Effector memory CD8-positive, alpha-beta T cell (primary cell): ENCODE measurements at regions not wholly inside any gene's neighbourhood (a gene's known extent, or its start where the extent isn't known, plus 50 kb on each side); places are given as distances from the start of the nearest gene placed in this dataset.

Experiments
- ATAC-seq: fragments of 150-1000 bp; cut with Tn5 transposase; replicated peaks from 2 replicates; pipeline ENCODE4 v1.10.0; 2021; ENCODE audit warnings: mild to moderate bottlenecking, moderate library complexity
- DNase-seq, 3 experiments: peaks; one replicate each; pipeline ENCODE4 v3.0.0; 2021
- H3K27ac Mint-ChIP-seq, 2 donors: one replicate each; pipeline ENCODE4 v1.8.0; 2022; ENCODE audit warnings: mild to moderate bottlenecking in 2 of 2, mixed read lengths in 2 of 2, moderate library complexity in 2 of 2
- H3K27me3 Mint-ChIP-seq, 2 donors: one replicate each; pipeline ENCODE4 v1.8.0; 2022; ENCODE audit warnings: mixed read lengths in 2 of 2
- H3K36me3 Mint-ChIP-seq: one replicate; pipeline ENCODE4 v1.8.0; 2022; ENCODE audit warnings: mild to moderate bottlenecking, moderate library complexity, mixed read lengths; ENCODE audit not compliant: insufficient read depth
- H3K4me1 Mint-ChIP-seq, 2 donors: one replicate each; pipeline ENCODE4 v1.8.0; 2022; ENCODE audit warnings: low read depth in 2 of 2, mixed read lengths in 2 of 2
- H3K4me3 Mint-ChIP-seq, 2 donors: one replicate each; pipeline ENCODE4 v1.8.0; 2022; ENCODE audit warnings: mild to moderate bottlenecking in 2 of 2, mixed read lengths in 2 of 2, moderate library complexity in 2 of 2
- H3K9me3 Mint-ChIP-seq, 2 donors: one replicate each; pipeline ENCODE4 v1.8.0; 2022; ENCODE audit warnings: mixed read lengths in 2 of 2

DNA sequence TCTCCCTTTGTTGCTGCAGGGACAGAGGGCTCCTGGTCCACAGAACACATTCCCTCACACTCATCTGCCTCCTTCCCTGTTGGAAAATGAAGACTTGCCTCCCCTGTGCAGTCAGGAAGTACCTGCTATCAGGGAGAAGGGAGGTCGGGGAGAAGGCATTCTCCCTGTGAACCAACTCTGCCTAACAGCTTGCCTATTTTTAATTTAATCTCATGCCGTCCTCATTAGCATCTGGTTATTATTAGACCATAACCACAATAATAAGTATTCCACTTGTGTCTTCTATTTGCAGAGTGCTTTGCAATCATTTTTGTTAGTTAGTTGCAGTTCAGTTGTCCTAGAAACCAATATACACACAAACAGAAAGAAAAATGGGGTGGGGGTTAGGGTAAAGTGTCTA is 232.6 kb upstream of the SKOR2 start:
- H3K36me3 Mint-ChIP-seq, result no peaks in the 10 kb centered on the region
- DNase-seq (no peak), ATAC-seq (no peak)
- no peak overlapping the region for H3K27ac Mint-ChIP-seq
- no peaks in the 10 kb centered on the region for H3K4me1 Mint-ChIP-seq
- no peak overlapping the region for H3K4me3 Mint-ChIP-seq
- no peaks in the 10 kb centered on the region for H3K9me3 Mint-ChIP-seq
- peaks cover 17 to 29% of the 10 kb centered on the region in 2 donors for H3K27me3 Mint-ChIP-seq

DNA sequence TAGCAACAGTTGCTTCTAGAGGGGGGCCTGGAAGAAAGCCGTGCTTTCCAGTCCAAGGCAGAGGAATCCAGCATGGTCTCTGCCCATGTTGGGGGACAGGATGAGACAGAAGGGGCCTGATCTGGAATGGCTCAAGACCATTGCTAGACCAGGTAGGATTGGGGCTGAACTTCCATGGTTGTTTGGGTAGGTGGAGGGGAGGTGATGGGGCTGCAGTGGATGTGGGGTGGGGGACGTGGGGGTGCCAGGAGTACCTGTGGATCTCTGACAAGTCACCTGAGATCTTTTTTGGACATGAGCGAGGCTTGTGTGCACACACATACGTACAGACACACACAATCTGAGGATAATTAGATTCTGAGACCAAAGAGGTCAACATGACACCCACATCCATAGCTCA is 228.7 kb upstream of the SKOR2 start:
- Mint-ChIP-seq H3K9me3 (peaks cover 0 to 7% of the 10 kb centered on the region in 2 donors), H3K27ac (no peak overlapping the region), H3K36me3 (no peaks in the 10 kb centered on the region), H3K4me1 (no peaks in the 10 kb centered on the region), H3K27me3 (peaks cover 23 to 37% of the 10 kb centered on the region in 2 donors), H3K4me3 (no peak overlapping the region)
- ATAC-seq (no peak), DNase-seq (no peak)

DNA sequence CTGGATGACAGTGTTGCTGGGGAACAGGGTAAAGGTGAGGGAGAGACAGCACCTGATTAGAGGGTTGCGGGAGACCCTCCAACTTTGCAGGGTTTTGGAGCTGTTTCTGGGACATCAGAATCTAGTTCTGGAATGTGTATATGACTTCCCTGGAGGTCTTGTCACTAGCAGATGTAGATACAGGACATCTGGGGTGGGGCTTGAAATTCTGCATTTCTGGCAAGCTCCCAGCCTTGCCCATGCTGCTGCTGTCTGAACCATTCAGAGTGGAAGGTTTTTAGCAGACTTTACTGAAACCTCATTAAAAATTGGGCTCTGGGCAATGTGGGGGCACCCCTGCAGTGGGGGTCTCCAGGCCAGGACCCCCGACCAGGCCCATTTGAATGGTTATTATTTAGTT is 220.3 kb upstream of the SKOR2 start:
- no peak overlapping the region for H3K27ac Mint-ChIP-seq
- DNase-seq, result no peak
- no peaks in the 10 kb centered on the region for H3K4me1 Mint-ChIP-seq
- no peak overlapping the region for H3K4me3 Mint-ChIP-seq
- no peak for ATAC-seq
- no peaks in the 10 kb centered on the region for H3K36me3 Mint-ChIP-seq
- peaks cover 0 to 6% of the 10 kb centered on the region in 2 donors for H3K9me3 Mint-ChIP-seq
- peaks cover 4 to 15% of the 10 kb centered on the region in 2 donors for H3K27me3 Mint-ChIP-seq

DNA sequence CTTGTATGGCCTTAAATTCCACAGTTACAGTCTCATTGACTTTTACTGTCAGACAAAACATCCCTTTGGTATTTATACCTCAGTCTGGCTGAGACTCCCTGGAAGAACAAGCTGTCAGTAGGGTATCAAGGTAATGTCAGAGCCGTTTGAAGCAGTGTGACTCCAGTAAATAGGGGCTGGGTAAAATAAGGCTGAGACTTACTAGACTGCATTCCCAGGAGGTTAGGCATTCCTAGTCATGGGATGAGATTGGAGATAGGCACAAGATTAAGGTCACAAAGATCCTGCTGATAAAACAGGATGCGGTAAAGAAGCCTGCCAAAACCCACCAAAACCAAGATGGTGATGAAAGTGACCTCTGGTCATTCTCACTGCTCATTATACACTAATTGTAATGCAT is 219.5 kb upstream of the SKOR2 start:
- H3K9me3 Mint-ChIP-seq, result no peaks in the 10 kb centered on the region
- no peak overlapping the region for H3K4me3 Mint-ChIP-seq
- no peak overlapping the region for H3K27ac Mint-ChIP-seq
- no peaks in the 10 kb centered on the region for H3K4me1 Mint-ChIP-seq
- peaks cover 0 to 6% of the 10 kb centered on the region in 2 donors for H3K27me3 Mint-ChIP-seq
- ATAC-seq (no peak), DNase-seq (no peak)
- no peaks in the 10 kb centered on the region for H3K36me3 Mint-ChIP-seq

- Mint-ChIP-seq H3K27ac (no peak overlapping the region), H3K27me3 (no peaks in the 10 kb centered on the region), H3K36me3 (no peaks in the 10 kb centered on the region), H3K4me3 (no peak overlapping the region), H3K9me3 (no peaks in the 10 kb centered on the region), H3K4me1 (no peaks in the 10 kb centered on the region)
- no peak for DNase-seq
- ATAC-seq, result no peak
These were observed 218.1 kb upstream of the SKOR2 start for GRCh38 chr18:47469576-47469975.

- Mint-ChIP-seq H3K4me3 (no peak overlapping the region), H3K27me3 (no peaks in the 10 kb centered on the region), H3K36me3 (no peaks in the 10 kb centered on the region), H3K4me1 (no peaks in the 10 kb centered on the region), H3K27ac (no peak overlapping the region), H3K9me3 (no peaks in the 10 kb centered on the region)
- no peak for ATAC-seq
- no peak for DNase-seq
These were observed 210.5 kb upstream of the SKOR2 start for GRCh38 chr18:47461977-47462376.

GRCh38 chr18:47461406-47461948 is 210.0 kb upstream of the SKOR2 start:
- no peak for ATAC-seq
- no peaks in the 10 kb centered on the region for H3K9me3 Mint-ChIP-seq
- no peaks in the 10 kb centered on the region for H3K36me3 Mint-ChIP-seq
- H3K27me3 Mint-ChIP-seq, result no peaks in the 10 kb centered on the region
- no peaks in the 10 kb centered on the region for H3K4me1 Mint-ChIP-seq
- H3K4me3 Mint-ChIP-seq, result no peak overlapping the region
- DNase-seq, result no peak
- H3K27ac Mint-ChIP-seq, result no peak overlapping the region

DNA sequence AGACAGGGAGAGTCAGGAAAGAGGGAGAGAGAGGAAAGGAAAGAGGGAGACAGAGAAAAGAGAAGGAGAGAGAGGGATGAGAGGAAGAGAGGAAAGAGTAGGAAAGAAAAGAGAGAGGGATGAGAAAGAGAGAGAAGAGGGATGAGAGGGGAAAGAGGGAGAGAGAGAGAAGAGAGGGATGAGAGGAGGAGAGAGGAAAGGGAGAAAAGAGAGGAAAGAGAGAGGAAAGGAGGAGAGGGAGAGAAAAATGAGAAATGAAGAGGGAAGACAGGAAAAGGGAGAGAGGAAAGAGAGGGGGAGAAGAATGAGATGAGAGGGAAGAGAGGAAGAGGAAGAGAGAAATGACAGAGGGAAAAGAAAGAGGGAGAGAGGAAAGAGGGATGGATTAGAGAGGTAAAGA is 207.0 kb upstream of the SKOR2 start:
- ATAC-seq (no peak), DNase-seq (no peak)
- no peaks in the 10 kb centered on the region for H3K36me3 Mint-ChIP-seq
- no peak overlapping the region for H3K27ac Mint-ChIP-seq
- H3K4me3 Mint-ChIP-seq, result no peak overlapping the region
- no peaks in the 10 kb centered on the region for H3K4me1 Mint-ChIP-seq
- no peaks in the 10 kb centered on the region for H3K27me3 Mint-ChIP-seq
- no peaks in the 10 kb centered on the region for H3K9me3 Mint-ChIP-seq

- H3K27ac Mint-ChIP-seq, result no peak overlapping the region
- no peaks in the 10 kb centered on the region for H3K9me3 Mint-ChIP-seq
- H3K4me1 Mint-ChIP-seq, result no peaks in the 10 kb centered on the region
These were observed 206.2 kb upstream of the SKOR2 start for GRCh38 chr18:47457614-47458013.

GRCh38 chr18:47453038-47453437 is 201.6 kb upstream of the SKOR2 start:
- Mint-ChIP-seq H3K27me3 (no peaks in the 10 kb centered on the region), H3K27ac (no peak overlapping the region), H3K4me3 (no peak overlapping the region)

More at GRCh38 chr18:47457614-47458013, 206.2 kb upstream of the SKOR2 start:
- ATAC-seq, result no peak
- Mint-ChIP-seq H3K27me3 (no peaks in the 10 kb centered on the region), H3K36me3 (no peaks in the 10 kb centered on the region), H3K4me3 (no peak overlapping the region)
- DNase-seq, result no peak

DNA sequence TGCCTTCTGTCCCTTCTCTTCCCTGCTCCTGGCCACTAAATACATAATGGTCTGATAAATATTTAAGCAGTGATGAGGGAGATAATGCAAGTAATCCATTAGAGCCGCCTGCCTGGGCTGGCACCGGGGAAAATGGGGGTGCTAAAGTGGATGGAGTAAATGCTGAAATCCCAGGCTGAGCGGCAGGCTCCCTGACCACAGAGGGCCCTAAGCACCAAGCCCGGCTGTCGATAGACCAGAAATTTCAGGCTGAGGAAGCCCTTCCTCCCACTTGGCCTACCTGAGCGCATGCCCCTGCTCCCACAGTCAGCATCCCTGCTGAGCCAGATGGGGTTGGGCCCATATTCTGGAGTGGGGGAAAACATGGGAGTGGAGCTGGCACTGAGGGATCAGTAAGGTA is 197.5 kb upstream of the SKOR2 start:
- Mint-ChIP-seq H3K4me3 (no peak overlapping the region), H3K9me3 (peaks cover 0 to 5% of the 10 kb centered on the region in 2 donors), H3K27ac (no peak overlapping the region), H3K4me1 (no peaks in the 10 kb centered on the region), H3K27me3 (no peaks in the 10 kb centered on the region), H3K36me3 (no peaks in the 10 kb centered on the region)
- no peak for ATAC-seq
- no peak for DNase-seq

More at GRCh38 chr18:47453038-47453437, 201.6 kb upstream of the SKOR2 start:
- ATAC-seq (no peak), DNase-seq (no peak)
- H3K36me3 Mint-ChIP-seq, result no peaks in the 10 kb centered on the region
- H3K9me3 Mint-ChIP-seq, result no peaks in the 10 kb centered on the region
- no peaks in the 10 kb centered on the region for H3K4me1 Mint-ChIP-seq

GRCh38 chr18:47441914-47442313 is 190.5 kb upstream of the SKOR2 start:
- ATAC-seq (no peak), DNase-seq (no peak)
- H3K4me3 Mint-ChIP-seq, result no peak overlapping the region
- H3K4me1 Mint-ChIP-seq, result no peaks in the 10 kb centered on the region
- no peaks in the 10 kb centered on the region for H3K36me3 Mint-ChIP-seq
- peaks cover 11 to 18% of the 10 kb centered on the region in 2 donors for H3K27me3 Mint-ChIP-seq
- H3K27ac Mint-ChIP-seq, result no peak overlapping the region
- H3K9me3 Mint-ChIP-seq, result peaks cover 0 to 8% of the 10 kb centered on the region in 2 donors

DNA sequence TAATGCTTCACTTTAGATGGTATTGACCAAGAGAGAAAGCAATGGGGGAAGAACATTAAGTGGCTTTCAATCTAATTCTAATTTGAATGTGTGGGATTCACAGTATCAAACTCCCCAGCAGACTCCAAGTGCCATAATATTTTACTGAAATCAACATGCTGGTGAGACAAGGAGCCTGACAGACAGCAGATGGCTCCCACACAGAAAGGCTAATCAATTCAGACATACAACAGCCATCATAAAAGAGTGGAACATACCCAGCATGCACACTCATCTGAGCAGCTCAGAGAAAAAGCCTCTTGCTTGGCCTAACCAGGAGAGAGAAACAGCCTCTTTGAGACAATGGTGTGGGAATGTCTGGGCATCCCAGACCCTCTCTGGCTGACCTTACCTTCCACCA is 186.5 kb upstream of the SKOR2 start:
- DNase-seq, result no peak
- H3K27ac Mint-ChIP-seq, result no peak overlapping the region
- H3K27me3 Mint-ChIP-seq, result peaks cover 11 to 18% of the 10 kb centered on the region in 2 donors
- ATAC-seq, result no peak
- no peaks in the 10 kb centered on the region for H3K36me3 Mint-ChIP-seq
- H3K4me3 Mint-ChIP-seq, result no peak overlapping the region
- H3K4me1 Mint-ChIP-seq, result no peaks in the 10 kb centered on the region
- H3K9me3 Mint-ChIP-seq, result peaks cover 0 to 3% of the 10 kb centered on the region in 2 donors

GRCh38 chr18:47436871-47437270 is 185.4 kb upstream of the SKOR2 start:
- Mint-ChIP-seq H3K27ac (no peak overlapping the region), H3K4me3 (no peak overlapping the region), H3K4me1 (no peaks in the 10 kb centered on the region), H3K27me3 (peaks cover 11 to 17% of the 10 kb centered on the region in 2 donors), H3K9me3 (peaks cover 0 to 3% of the 10 kb centered on the region in 2 donors), H3K36me3 (no peaks in the 10 kb centered on the region)
- DNase-seq (no peak), ATAC-seq (no peak)
